HCT116 (cell line): ENCODE measurements at regions not wholly inside any gene's neighbourhood (a gene's known extent, or its start where the extent isn't known, plus 50 kb on each side); places are given as distances from the start of the nearest gene placed in this dataset.

Experiments used
- ATAC-seq: fragments of 200-7000 bp; cut with Tn5 transposase; 2 replicates; pipeline ENCODE4 v1.9.1; 2020; ENCODE audit warnings: mild to moderate bottlenecking, moderate library complexity
- BruUV-seq: library from RNA; stranded (reverse); fragments of 400-500 nt; replicated peaks from 2 replicates; lab custom pipeline; 2021; lab: Mats Ljungman, UMichigan
- CTCF ChIA-PET: fragments of 300-600 bp; sonication (Branson Sonifier 250); formaldehyde crosslinking; loops from one replicate; lab custom pipeline; 2021; ENCODE audit warnings: antibody characterized with exemption; lab: Charles Lee
- POLR2A ChIA-PET: fragments of 300-600, 350-600 bp; sonication (Branson Sonifier 250); formaldehyde crosslinking; loops from one replicate; lab custom pipeline; 2021; ENCODE audit warnings: antibody characterized with exemption; lab: Charles Lee
- RAD21 ChIA-PET, 2 experiments: fragments of 300-600 bp; sonication (Branson Sonifier 250); formaldehyde crosslinking; loops; one replicate each; lab custom pipeline; 2023; ENCODE audit warnings: low total read pairs in 2 of 2; ENCODE audit not compliant: uncharacterized antibody in 2 of 2, unreplicated experiment in 2 of 2, low non-redundant PET in 1 of 2; lab: Charles Lee
- DNase-seq: peaks from one replicate; pipeline ENCODE4 v3.0.0-alpha.2; 2010; ENCODE audit warnings: low read depth, low spot score
- H2AFZ ChIP-seq: fragments of 200-600 bp; shearing (Covaris generic), sonication (generic); 2 replicates; pipeline ENCODE4 v1.6.1; 2017; ENCODE audit warnings: low read depth, mixed run types, mixed read lengths, antibody characterized with exemption, low read length; ENCODE audit not compliant: poor library complexity, severe bottlenecking
- H3K27ac ChIP-seq: 2 replicates; pipeline ENCODE4 v1.5.1; 2012; ENCODE audit warnings: low read depth, low read length
- H3K27me3 ChIP-seq: fragments of 200-600 bp; sonication (generic); 2 replicates; pipeline ENCODE4 v1.6.1; 2016; ENCODE audit warnings: mixed run types, low read length, mixed read lengths; ENCODE audit not compliant: insufficient read depth
- H3K36me3 ChIP-seq, 2 experiments: fragments of 200-500 bp in 1 of 2; fragments of 200-600 bp in 1 of 2; sonication (Bioruptor generic) in 1 of 2; sonication (generic) in 1 of 2; 2 replicates each; pipeline versions ENCODE4 v1.5.1 to v1.6.1; 2014 to 2016; ENCODE audit warnings: low read length in 2 of 2, inconsistent platforms in 1 of 2, mixed read lengths in 1 of 2, mixed run types in 1 of 2; ENCODE audit not compliant: insufficient read depth in 2 of 2, control insufficient read depth in 1 of 2
- H3K4me1 ChIP-seq, 2 experiments: fragments of 200-600 bp in 1 of 2; sonication (generic) in 1 of 2; 2 replicates each; pipeline versions ENCODE4 v1.5.1 to v1.6.1; 2012 to 2017; ENCODE audit warnings: low read length in 2 of 2, inconsistent platforms in 1 of 2, mild to moderate bottlenecking in 1 of 2, mixed read lengths in 1 of 2, mixed run types in 1 of 2, moderate library complexity in 1 of 2; ENCODE audit not compliant: insufficient read depth in 2 of 2, control insufficient read depth in 1 of 2
- H3K4me2 ChIP-seq: fragments of 200-600 bp; sonication (generic); 2 replicates; pipeline ENCODE4 v1.6.1; 2017; ENCODE audit warnings: mixed run types, low read length, mixed read lengths
- H3K4me3 ChIP-seq, 2 experiments: fragments of 200-600 bp in 1 of 2; sonication (generic) in 1 of 2; replicated peaks in 1 of 2; 2 replicates each; pipeline ENCODE4 v1.5.1; 2011 to 2016; ENCODE audit warnings: low read length in 2 of 2, control low read depth in 1 of 2, low read depth in 1 of 2, mild to moderate bottlenecking in 1 of 2, mixed read lengths in 1 of 2, mixed run types in 1 of 2
- H3K79me2 ChIP-seq: fragments of 200-600 bp; sonication (generic); 2 replicates; pipeline ENCODE4 v1.6.1; 2017; ENCODE audit warnings: mild to moderate bottlenecking, mixed run types, low read length, moderate library complexity, mixed read lengths; ENCODE audit not compliant: insufficient read depth
- H3K9ac ChIP-seq: fragments of 200-600 bp; sonication (generic); 2 replicates; pipeline ENCODE4 v1.6.1; 2016; ENCODE audit warnings: low read length, mixed read lengths
- H3K9me2 ChIP-seq: fragments of 200-600 bp; sonication (generic), shearing (Covaris generic); 2 replicates; pipeline ENCODE4 v1.6.1; 2017; ENCODE audit warnings: mixed run types, mild to moderate bottlenecking, moderate library complexity; ENCODE audit not compliant: insufficient read depth
- H3K9me3 ChIP-seq, 2 experiments: fragments of 200-500 bp in 1 of 2; fragments of 200-600 bp in 1 of 2; sonication (Bioruptor generic) in 1 of 2; sonication (generic) in 1 of 2; 2 replicates each; pipeline ENCODE4 v1.6.1; 2014 to 2017; ENCODE audit warnings: low read length in 2 of 2, mixed read lengths in 2 of 2, inconsistent platforms in 1 of 2, low read depth in 1 of 2, mild to moderate bottlenecking in 1 of 2, mixed run types in 1 of 2, moderate library complexity in 1 of 2; ENCODE audit not compliant: control insufficient read depth in 1 of 2, insufficient read depth in 1 of 2
- H4K20me1 ChIP-seq: fragments of 200-600 bp; sonication (generic), shearing (Covaris generic); 2 replicates; pipeline ENCODE4 v1.6.1; 2017; ENCODE audit warnings: mixed run types, mild to moderate bottlenecking, moderate library complexity; ENCODE audit not compliant: insufficient read depth
- ATF3 ChIP-seq: IDR thresholded peaks from 2 replicates; pipeline ENCODE4 v1.6.1; 2012
- EGR1 ChIP-seq: IDR thresholded peaks from 2 replicates; pipeline ENCODE4 v1.6.1; 2012; ENCODE audit warnings: low read depth
- ELF1 ChIP-seq: IDR thresholded peaks from 2 replicates; pipeline ENCODE4 v1.6.1; 2012; ENCODE audit warnings: low read depth, borderline replicate concordance
- JUND ChIP-seq: IDR thresholded peaks from 2 replicates; pipeline ENCODE4 v1.6.1; 2012
- POLR2A ChIP-seq: IDR thresholded peaks from 2 replicates; pipeline ENCODE4 v1.7.0; 2011; ENCODE audit warnings: borderline replicate concordance; ENCODE audit not compliant: insufficient read depth, insufficient read length; ENCODE audit errors: extremely low read depth
- SIN3A ChIP-seq: IDR thresholded peaks from 2 replicates; pipeline ENCODE4 v1.6.1; 2012; ENCODE audit warnings: low read depth
- SRF ChIP-seq: IDR thresholded peaks from 2 replicates; pipeline ENCODE4 v1.6.1; 2012; ENCODE audit warnings: low read depth
- TCF7L2 ChIP-seq: IDR thresholded peaks from 2 replicates; pipeline ENCODE4 v1.7.0; 2011; ENCODE audit warnings: borderline replicate concordance, inconsistent platforms; ENCODE audit not compliant: insufficient read depth, insufficient read length; ENCODE audit errors: extremely low read depth
- YY1 ChIP-seq: IDR thresholded peaks from 2 replicates; pipeline ENCODE4 v1.6.1; 2011; ENCODE audit warnings: low read length, low read depth, moderate library complexity, mild to moderate bottlenecking; ENCODE audit not compliant: insufficient replicate concordance; ENCODE audit errors: extremely low read depth
- ZNF274 ChIP-seq: fragments of 200-500 bp; sonication (Bioruptor generic); IDR thresholded peaks from 2 replicates; pipeline ENCODE4 v1.6.1; 2014; ENCODE audit warnings: mild to moderate bottlenecking, low read depth, low read length, inconsistent platforms
- intact Hi-C: fragments of 100-400 bp; cut with micrococcal nuclease; formaldehyde crosslinking; loops from 2 replicates; pipeline ENCODE4 v1.10.0; 2022
- TF ChIP-seq, protein P1 (sequence below): IDR thresholded peaks from 2 replicates; pipeline ENCODE4 v1.6.1; 2012
- TF ChIP-seq, protein P2 (sequence below): IDR thresholded peaks from 2 replicates; pipeline ENCODE4 v1.6.1; 2011; ENCODE audit warnings: mild to moderate bottlenecking, low read length, moderate library complexity; ENCODE audit not compliant: insufficient replicate concordance; ENCODE audit errors: extremely low read depth

DNA sequence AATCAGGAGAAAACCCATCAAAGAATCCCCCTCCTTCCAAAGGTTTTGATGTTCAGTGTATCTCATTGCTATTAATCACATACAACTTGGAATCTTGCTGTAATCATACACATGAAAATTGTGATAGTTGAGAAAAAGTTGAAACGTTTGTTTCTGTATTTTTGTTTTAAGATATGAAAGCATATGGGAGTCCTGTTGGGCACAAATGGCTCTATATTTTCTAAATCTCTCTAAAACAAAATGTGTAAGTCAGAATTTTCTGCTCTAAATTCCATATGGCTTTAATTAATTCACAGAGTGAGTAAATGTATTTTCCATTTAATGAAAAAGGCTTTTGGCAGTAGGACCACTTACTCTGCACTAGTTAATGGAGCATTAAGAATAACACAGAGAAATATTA, 140.2 kb downstream of the MOSPD2 start:
- no peaks in the 10 kb centered on the region for H3K27me3 ChIP-seq
- no peaks in the 10 kb centered on the region for H4K20me1 ChIP-seq
- DNase-seq (no peak), ATAC-seq (no peak)
- ChIA-PET RAD21 (no interaction called here), POLR2A (no interaction called here), CTCF (no interaction called here)
- no peak overlapping the region for H3K27ac ChIP-seq
- H3K4me1 ChIP-seq, result no peaks in the 10 kb centered on the region
- H3K9ac ChIP-seq, result no peak overlapping the region
- no peak overlapping the region for H3K4me2 ChIP-seq
- no peak for TF ChIP-seq EGR1
- TF ChIP-seq, protein P1, sequence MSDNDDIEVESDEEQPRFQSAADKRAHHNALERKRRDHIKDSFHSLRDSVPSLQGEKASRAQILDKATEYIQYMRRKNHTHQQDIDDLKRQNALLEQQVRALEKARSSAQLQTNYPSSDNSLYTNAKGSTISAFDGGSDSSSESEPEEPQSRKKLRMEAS, result no peak
- no peak for TF ChIP-seq ELF1
- TF ChIP-seq ATF3, result no peak
- no peak for TF ChIP-seq SRF
- no peak for TF ChIP-seq SIN3A
- TF ChIP-seq, protein P2, sequence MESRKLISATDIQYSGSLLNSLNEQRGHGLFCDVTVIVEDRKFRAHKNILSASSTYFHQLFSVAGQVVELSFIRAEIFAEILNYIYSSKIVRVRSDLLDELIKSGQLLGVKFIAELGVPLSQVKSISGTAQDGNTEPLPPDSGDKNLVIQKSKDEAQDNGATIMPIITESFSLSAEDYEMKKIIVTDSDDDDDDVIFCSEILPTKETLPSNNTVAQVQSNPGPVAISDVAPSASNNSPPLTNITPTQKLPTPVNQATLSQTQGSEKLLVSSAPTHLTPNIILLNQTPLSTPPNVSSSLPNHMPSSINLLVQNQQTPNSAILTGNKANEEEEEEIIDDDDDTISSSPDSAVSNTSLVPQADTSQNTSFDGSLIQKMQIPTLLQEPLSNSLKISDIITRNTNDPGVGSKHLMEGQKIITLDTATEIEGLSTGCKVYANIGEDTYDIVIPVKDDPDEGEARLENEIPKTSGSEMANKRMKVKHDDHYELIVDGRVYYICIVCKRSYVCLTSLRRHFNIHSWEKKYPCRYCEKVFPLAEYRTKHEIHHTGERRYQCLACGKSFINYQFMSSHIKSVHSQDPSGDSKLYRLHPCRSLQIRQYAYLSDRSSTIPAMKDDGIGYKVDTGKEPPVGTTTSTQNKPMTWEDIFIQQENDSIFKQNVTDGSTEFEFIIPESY, result no peak
- TF ChIP-seq YY1, result no peak
- TF ChIP-seq JUND, result no peak
- TF ChIP-seq POLR2A, result no peak
- no peak for TF ChIP-seq ZNF274
- no peak for TF ChIP-seq TCF7L2
- no peaks in the 10 kb centered on the region for H3K79me2 ChIP-seq
- no peaks in the 10 kb centered on the region for H3K9me3 ChIP-seq
- no peak overlapping the region for H2AFZ ChIP-seq
- no TSS peak for BruUV-seq
- intact Hi-C loops, result no loop called here
- no peaks in the 10 kb centered on the region for H3K36me3 ChIP-seq
- H3K9me2 ChIP-seq, result no peaks in the 10 kb centered on the region
- no peak overlapping the region for H3K4me3 ChIP-seq
